Coronary artery (tissue), 2 donors: ENCODE measurements at regions not wholly inside any gene's neighbourhood (a gene's known extent, or its start where the extent isn't known, plus 50 kb on each side); places are given as distances from the start of the nearest gene placed in this dataset.
"Not testable (repeated sequence)": the region's sequence is repeated elsewhere in the genome, so short reads cannot be mapped to it uniquely, and the experiment has no call there.

Experiments used
- DNase-seq: peaks from one replicate; pipeline ENCODE4 v3.0.0-alpha.2; 2017; ENCODE audit warnings: low spot score
- H3K27ac ChIP-seq, 2 donors: fragments of 200-600 bp; sonication (generic); one replicate each; pipeline ENCODE4 v1.5.1; 2016 to 2019
- H3K4me3 ChIP-seq: fragments of 200-600 bp; sonication (generic); 2 replicates; pipeline ENCODE4 v1.5.1; 2016; ENCODE audit warnings: mild to moderate bottlenecking, moderate library complexity
- CTCF ChIP-seq: fragments of 200-600 bp; sonication (generic); IDR thresholded peaks from one replicate; pipeline ENCODE4 v1.5.1; 2019; ENCODE audit warnings: antibody characterized with exemption

GRCh38 chr2:142805244-142805643, 72.2 kb upstream of the KYNU start:
- no peak overlapping the region for H3K4me3 ChIP-seq
- TF ChIP-seq CTCF: no peak
- H3K27ac ChIP-seq: no peak overlapping the region
- DNase-seq: no peak

- TF ChIP-seq CTCF: no peak
- no peak overlapping the region for H3K27ac ChIP-seq
Observed at GRCh38 chr2:142803158-142803557, 74.3 kb upstream of the KYNU start.

GRCh38 chr2:142796588-142796987, 80.9 kb upstream of the KYNU start:
- DNase-seq: no peak
- Histone ChIP-seq H3K27ac (no peak overlapping the region), H3K4me3 (no peak overlapping the region)
- TF ChIP-seq CTCF: no peak

More at GRCh38 chr2:142803158-142803557, 74.3 kb upstream of the KYNU start:
- H3K4me3 ChIP-seq: no peak overlapping the region
- no peak for DNase-seq

GRCh38 chr2:142796161-142796560, 81.3 kb upstream of the KYNU start:
- no peak overlapping the region for H3K4me3 ChIP-seq
- no peak for DNase-seq
- no peak for TF ChIP-seq CTCF
- no peak overlapping the region for H3K27ac ChIP-seq

GRCh38 chr2:142794850-142795249, 82.6 kb upstream of the KYNU start:
- DNase-seq: no peak
- no peak overlapping the region for H3K4me3 ChIP-seq
- H3K27ac ChIP-seq: no peak overlapping the region
- TF ChIP-seq CTCF: no peak

GRCh38 chr2:142792328-142792727, 85.1 kb upstream of the KYNU start:
- DNase-seq, H3K4me3 ChIP-seq, H3K27ac ChIP-seq: not testable (repeated sequence)

- no peak for TF ChIP-seq CTCF
- H3K4me3 ChIP-seq: no peak overlapping the region
- no peak for DNase-seq
- no peak overlapping the region for H3K27ac ChIP-seq
Observed at GRCh38 chr2:142791335-142791734, 86.1 kb upstream of the KYNU start.
